NB4 (cell line): ENCODE measurements at regions not wholly inside any gene's neighbourhood (a gene's known extent, or its start where the extent isn't known, plus 50 kb on each side); places are given as distances from the start of the nearest gene placed in this dataset.

Source experiments
- MYC ChIP-seq: IDR thresholded peaks from 2 replicates; pipeline ENCODE4 v1.6.1; 2011; ENCODE audit warnings: low read depth, low read length
- POLR2A ChIP-seq: IDR thresholded peaks from 2 replicates; pipeline ENCODE4 v1.6.1; 2011; ENCODE audit warnings: mild to moderate bottlenecking; ENCODE audit not compliant: insufficient read length; ENCODE audit errors: extremely low read depth
- TF ChIP-seq, protein P1 (sequence below): IDR thresholded peaks from one replicate; pipeline ENCODE4 v1.5.1; 2012; ENCODE audit warnings: low read depth, low read length
- TF ChIP-seq, protein P2 (sequence below): IDR thresholded peaks from 2 replicates; pipeline ENCODE4 v1.6.1; 2011; ENCODE audit warnings: low read depth, low read length

DNA sequence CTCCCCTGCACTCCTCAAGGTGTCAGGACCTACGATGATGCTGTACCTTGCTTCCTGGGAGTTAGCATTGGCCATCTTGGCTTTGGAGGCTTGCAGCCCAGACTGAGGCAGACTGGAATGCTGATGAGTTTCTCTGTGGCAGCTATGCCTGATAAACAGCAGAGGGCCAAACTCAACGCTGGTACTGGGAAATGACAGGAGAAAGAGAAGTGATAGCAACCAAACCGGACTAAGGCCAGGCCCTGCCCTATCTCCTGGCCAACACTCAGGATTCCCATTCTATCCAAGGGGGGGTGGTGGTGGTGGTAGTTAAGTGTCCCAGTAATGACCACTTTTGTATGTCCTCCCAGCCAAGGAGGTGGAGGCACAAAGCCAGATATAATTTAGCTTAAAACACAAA lies 90.0 kb upstream of the DTNBP1 start:
- TF ChIP-seq POLR2A (no peak), MYC (no peak)
- TF ChIP-seq, protein P1, sequence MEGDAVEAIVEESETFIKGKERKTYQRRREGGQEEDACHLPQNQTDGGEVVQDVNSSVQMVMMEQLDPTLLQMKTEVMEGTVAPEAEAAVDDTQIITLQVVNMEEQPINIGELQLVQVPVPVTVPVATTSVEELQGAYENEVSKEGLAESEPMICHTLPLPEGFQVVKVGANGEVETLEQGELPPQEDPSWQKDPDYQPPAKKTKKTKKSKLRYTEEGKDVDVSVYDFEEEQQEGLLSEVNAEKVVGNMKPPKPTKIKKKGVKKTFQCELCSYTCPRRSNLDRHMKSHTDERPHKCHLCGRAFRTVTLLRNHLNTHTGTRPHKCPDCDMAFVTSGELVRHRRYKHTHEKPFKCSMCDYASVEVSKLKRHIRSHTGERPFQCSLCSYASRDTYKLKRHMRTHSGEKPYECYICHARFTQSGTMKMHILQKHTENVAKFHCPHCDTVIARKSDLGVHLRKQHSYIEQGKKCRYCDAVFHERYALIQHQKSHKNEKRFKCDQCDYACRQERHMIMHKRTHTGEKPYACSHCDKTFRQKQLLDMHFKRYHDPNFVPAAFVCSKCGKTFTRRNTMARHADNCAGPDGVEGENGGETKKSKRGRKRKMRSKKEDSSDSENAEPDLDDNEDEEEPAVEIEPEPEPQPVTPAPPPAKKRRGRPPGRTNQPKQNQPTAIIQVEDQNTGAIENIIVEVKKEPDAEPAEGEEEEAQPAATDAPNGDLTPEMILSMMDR, result no peak
- TF ChIP-seq, protein P2, sequence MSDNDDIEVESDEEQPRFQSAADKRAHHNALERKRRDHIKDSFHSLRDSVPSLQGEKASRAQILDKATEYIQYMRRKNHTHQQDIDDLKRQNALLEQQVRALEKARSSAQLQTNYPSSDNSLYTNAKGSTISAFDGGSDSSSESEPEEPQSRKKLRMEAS, result no peak
